ENCODE measurements at regions not wholly inside any gene's neighbourhood (a gene's known extent, or its start where the extent isn't known, plus 50 kb on each side); places are given as distances from the start of the nearest gene placed in this dataset.

DNA sequence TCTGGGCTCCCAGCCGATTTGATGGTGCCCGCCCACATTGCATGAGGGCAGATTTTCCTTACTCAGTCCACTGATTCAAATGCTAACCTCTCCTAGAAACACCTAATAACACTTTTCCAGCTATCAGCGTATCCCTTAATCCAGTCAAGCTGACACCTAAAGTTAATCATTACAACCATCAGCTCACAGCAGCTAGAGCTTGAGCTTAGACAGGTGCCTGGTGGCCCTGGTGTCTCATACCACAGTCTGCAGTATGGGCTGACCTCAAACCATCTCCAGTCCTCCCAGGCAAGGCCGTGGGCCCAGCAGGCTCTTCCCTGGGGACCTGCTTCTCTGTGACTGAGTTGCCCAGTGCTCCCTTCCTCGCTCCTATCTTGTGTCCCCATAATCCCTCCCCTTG is 174.4 kb upstream of the NECTIN1 start:
- Mint-ChIP-seq H3K4me3 (ENCODE audit: unreplicated experiment) (no peak overlapping the region), H3K9me3 (ENCODE audit: unreplicated experiment) (no peaks in the 10 kb centered on the region), H3K27ac (ENCODE audit: unreplicated experiment) (peak overlapping the region; percentile 65), H3K4me1 (ENCODE audit: low read depth, unreplicated experiment) (peaks cover 72% of the 10 kb centered on the region), H3K27me3 (ENCODE audit: insufficient read depth, unreplicated experiment) (no peaks in the 10 kb centered on the region), H3K36me3 (ENCODE audit: insufficient read depth, unreplicated experiment) (peaks cover 7% of the 10 kb centered on the region)
- Histone ChIP-seq H3K9me3 (no peaks in the 10 kb centered on the region), H3K4me1 (peaks cover 64% of the 10 kb centered on the region), H3K36me3 (ENCODE audit: control insufficient read depth, insufficient read depth, low read length) (no peaks in the 10 kb centered on the region), H3K27me3 (replicated peaks; ENCODE audit: control insufficient read depth, insufficient read depth, low read length) (no peaks in the 10 kb centered on the region), H3K4me3 (ENCODE audit: low read depth, low read length) (no peak overlapping the region)
- intact Hi-C loops (cut with micrococcal nuclease; ENCODE audit: unreplicated experiment) = no loop called here
- no peak for DNase-seq
- no TSS peak for BruUV-seq (replicated peaks)
- TF ChIP-seq, protein P1, sequence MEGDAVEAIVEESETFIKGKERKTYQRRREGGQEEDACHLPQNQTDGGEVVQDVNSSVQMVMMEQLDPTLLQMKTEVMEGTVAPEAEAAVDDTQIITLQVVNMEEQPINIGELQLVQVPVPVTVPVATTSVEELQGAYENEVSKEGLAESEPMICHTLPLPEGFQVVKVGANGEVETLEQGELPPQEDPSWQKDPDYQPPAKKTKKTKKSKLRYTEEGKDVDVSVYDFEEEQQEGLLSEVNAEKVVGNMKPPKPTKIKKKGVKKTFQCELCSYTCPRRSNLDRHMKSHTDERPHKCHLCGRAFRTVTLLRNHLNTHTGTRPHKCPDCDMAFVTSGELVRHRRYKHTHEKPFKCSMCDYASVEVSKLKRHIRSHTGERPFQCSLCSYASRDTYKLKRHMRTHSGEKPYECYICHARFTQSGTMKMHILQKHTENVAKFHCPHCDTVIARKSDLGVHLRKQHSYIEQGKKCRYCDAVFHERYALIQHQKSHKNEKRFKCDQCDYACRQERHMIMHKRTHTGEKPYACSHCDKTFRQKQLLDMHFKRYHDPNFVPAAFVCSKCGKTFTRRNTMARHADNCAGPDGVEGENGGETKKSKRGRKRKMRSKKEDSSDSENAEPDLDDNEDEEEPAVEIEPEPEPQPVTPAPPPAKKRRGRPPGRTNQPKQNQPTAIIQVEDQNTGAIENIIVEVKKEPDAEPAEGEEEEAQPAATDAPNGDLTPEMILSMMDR (IDR thresholded peaks at IDR 0.05; ENCODE audit: insufficient read depth in 1 of 2, low read depth in 1 of 2, low read length in 1 of 2, severe bottlenecking in 1 of 2, unreplicated experiment in 1 of 2) = no peak
- ChIA-PET CTCF (interaction anchor here (0.6 to 1.1 kb wide), 2 partner anchors 39 to 364 kb away, joined by 5 read pairs; no protein-coding TSS in a partner anchor), POLR2A (no interaction called here)

- Histone ChIP-seq H3K27me3 (replicated peaks; ENCODE audit: control insufficient read depth, insufficient read depth, low read length) (no peaks in the 10 kb centered on the region), H3K9me3 (no peaks in the 10 kb centered on the region), H3K4me1 (peaks cover 60% of the 10 kb centered on the region), H3K4me3 (ENCODE audit: low read depth, low read length) (no peak overlapping the region), H3K36me3 (ENCODE audit: control insufficient read depth, insufficient read depth, low read length) (no peaks in the 10 kb centered on the region)
- Mint-ChIP-seq H3K4me1 (ENCODE audit: low read depth, unreplicated experiment) (peaks cover 69% of the 10 kb centered on the region), H3K36me3 (ENCODE audit: insufficient read depth, unreplicated experiment) (peaks cover 7% of the 10 kb centered on the region), H3K4me3 (ENCODE audit: unreplicated experiment) (no peak overlapping the region), H3K27ac (ENCODE audit: unreplicated experiment) (peak overlapping the region; percentile 65), H3K9me3 (ENCODE audit: unreplicated experiment) (no peaks in the 10 kb centered on the region), H3K27me3 (ENCODE audit: insufficient read depth, unreplicated experiment) (no peaks in the 10 kb centered on the region)
- BruUV-seq (replicated peaks) = no TSS peak
- DNase-seq = no peak
- CTCF ChIA-PET = interaction anchor here (1.1 kb wide), 1 partner anchor 38 kb away, joined by 5 read pairs; no protein-coding TSS in a partner anchor
- intact Hi-C loops (cut with micrococcal nuclease; ENCODE audit: unreplicated experiment) = no loop called here
- POLR2A ChIA-PET = no interaction called here
- TF ChIP-seq, protein P1 (IDR thresholded peaks at IDR 0.05; ENCODE audit: insufficient read depth in 1 of 2, low read depth in 1 of 2, low read length in 1 of 2, severe bottlenecking in 1 of 2, unreplicated experiment in 1 of 2) = no peak
Observed at GRCh38 chr11:119902656-119903231, 173.7 kb upstream of the NECTIN1 start.

DNA sequence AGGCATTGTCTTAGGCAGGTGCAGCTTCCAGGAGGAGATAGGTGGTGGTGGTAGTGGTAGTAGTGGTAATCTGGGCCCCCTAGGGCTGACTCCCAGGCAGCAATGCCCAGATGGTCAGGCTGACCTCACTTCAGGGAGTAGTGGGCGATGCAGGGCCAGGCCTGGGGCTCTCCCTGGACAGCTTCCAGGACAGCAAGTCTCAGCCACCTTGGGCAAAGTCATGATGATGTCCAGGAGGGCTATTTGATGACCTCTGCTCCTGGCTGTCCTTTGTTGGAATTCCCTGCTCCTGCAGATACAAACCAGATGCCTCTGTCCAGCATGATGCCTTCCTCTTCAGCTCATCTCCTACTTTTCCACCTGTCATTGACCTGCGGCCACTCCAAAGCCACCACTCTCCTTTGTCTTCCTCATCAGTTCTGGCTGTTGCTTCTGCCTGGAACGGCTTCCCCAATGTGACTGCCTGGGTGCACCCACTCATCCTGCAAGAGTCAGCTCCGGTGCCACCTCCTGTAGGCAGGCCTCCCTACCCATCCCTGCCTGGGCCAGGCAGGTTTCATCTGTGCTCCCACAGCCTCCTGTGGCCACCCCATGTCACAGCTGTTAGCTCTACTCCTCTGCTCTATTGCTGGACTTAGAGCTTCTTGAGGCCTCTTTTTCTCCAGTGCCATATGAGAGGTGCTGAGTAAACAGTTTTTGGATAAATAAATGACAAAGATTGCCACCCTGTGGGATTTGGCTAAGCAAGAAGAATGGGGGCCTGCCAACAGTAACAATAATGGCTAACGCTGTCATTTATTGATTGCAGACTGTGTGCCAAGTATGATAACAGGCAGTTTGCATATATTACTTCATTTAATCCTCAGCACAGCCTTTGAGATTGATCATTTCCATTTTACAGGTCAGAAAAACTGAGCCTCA is 172.9 kb upstream of the NECTIN1 start:
- intact Hi-C loops (cut with micrococcal nuclease; ENCODE audit: unreplicated experiment) = no loop called here
- Histone ChIP-seq H3K4me3 (ENCODE audit: low read depth, low read length) (no peak overlapping the region), H3K27me3 (replicated peaks; ENCODE audit: control insufficient read depth, insufficient read depth, low read length) (no peaks in the 10 kb centered on the region), H3K9me3 (no peaks in the 10 kb centered on the region), H3K36me3 (ENCODE audit: control insufficient read depth, insufficient read depth, low read length) (no peaks in the 10 kb centered on the region), H3K4me1 (peaks cover 62% of the 10 kb centered on the region)
- H3K4me3 Mint-ChIP-seq (ENCODE audit: unreplicated experiment) = no peak overlapping the region
- DNase-seq = no peak
- H3K36me3 Mint-ChIP-seq (ENCODE audit: insufficient read depth, unreplicated experiment) = peaks cover 2% of the 10 kb centered on the region
- no TSS peak for BruUV-seq (replicated peaks)
- ChIA-PET POLR2A (no interaction called here), CTCF (no interaction called here)
- H3K27me3 Mint-ChIP-seq (ENCODE audit: insufficient read depth, unreplicated experiment) = no peaks in the 10 kb centered on the region
- no peaks in the 10 kb centered on the region for H3K9me3 Mint-ChIP-seq (ENCODE audit: unreplicated experiment)
- TF ChIP-seq, protein P1 (IDR thresholded peaks at IDR 0.05; ENCODE audit: insufficient read depth in 1 of 2, low read depth in 1 of 2, low read length in 1 of 2, severe bottlenecking in 1 of 2, unreplicated experiment in 1 of 2) = no peak
- peaks cover 67% of the 10 kb centered on the region for H3K4me1 Mint-ChIP-seq (ENCODE audit: low read depth, unreplicated experiment)
- H3K27ac Mint-ChIP-seq (ENCODE audit: unreplicated experiment) = peak overlapping the region; percentile 65

Measured in Caco-2 (cell line).